Lung (tissue), 12 donors: ENCODE measurements at regions not wholly inside any gene's neighbourhood (a gene's known extent, or its start where the extent isn't known, plus 50 kb on each side); places are given as distances from the start of the nearest gene placed in this dataset. TPM values are rescaled to one million over a fixed set of nuclear protein-coding genes. Genes with fewer than 3 reads are reported as not detected.
"Not testable (repeated sequence)": the region's sequence is repeated elsewhere in the genome, so short reads cannot be mapped to it uniquely, and the experiment has no call there.

Experiments
- ATAC-seq: fragments of 200-7000 bp; cut with Tn5 transposase; one replicate; pipeline ENCODE4 v1.9.1; 2020; ENCODE audit warnings: moderate number of reproducible peaks; ENCODE audit not compliant: insufficient read depth, low FRiP score
- DNase-seq, 3 donors: peaks; one replicate each; pipeline ENCODE4 v3.0.0-alpha.2; 2013 to 2017
- H3K27ac ChIP-seq, 2 donors: one replicate each; pipeline ENCODE4 v1.5.1; 2013; ENCODE audit warnings: mild to moderate bottlenecking in 2 of 2, moderate library complexity in 2 of 2, control low read depth in 1 of 2, inconsistent platforms in 1 of 2, low read depth in 1 of 2, low read length in 1 of 2
- H3K27me3 ChIP-seq, 3 donors: one replicate each; pipeline ENCODE4 v1.5.1; 2013; ENCODE audit warnings: low read length in 2 of 3; ENCODE audit not compliant: control insufficient read depth in 3 of 3, insufficient read depth in 3 of 3
- H3K36me3 ChIP-seq, 4 donors: one replicate each; pipeline ENCODE4 v1.5.1; 2013; ENCODE audit warnings: low read length in 4 of 4, mild to moderate bottlenecking in 1 of 4, moderate library complexity in 1 of 4; ENCODE audit not compliant: control insufficient read depth in 4 of 4, insufficient read depth in 4 of 4
- H3K4me1 ChIP-seq, 5 donors: one replicate each; pipeline ENCODE4 v1.5.1; 2013; ENCODE audit warnings: low read length in 5 of 5, mild to moderate bottlenecking in 2 of 5, moderate library complexity in 1 of 5; ENCODE audit not compliant: control insufficient read depth in 5 of 5, insufficient read depth in 5 of 5
- H3K4me3 ChIP-seq: one replicate; pipeline ENCODE4 v1.5.1; 2013; ENCODE audit warnings: mild to moderate bottlenecking, control low read depth, moderate library complexity
- H3K9ac ChIP-seq, 2 donors: one replicate each; pipeline ENCODE4 v1.5.1; 2013; ENCODE audit warnings: low read length in 2 of 2, control low read depth in 1 of 2; ENCODE audit not compliant: insufficient read depth in 1 of 2
- H3K9me3 ChIP-seq, 4 donors: one replicate each; pipeline ENCODE4 v1.5.1; 2013; ENCODE audit warnings: low read length in 3 of 4, mild to moderate bottlenecking in 1 of 4, moderate library complexity in 1 of 4; ENCODE audit not compliant: control insufficient read depth in 4 of 4, insufficient read depth in 3 of 4
- CTCF ChIP-seq: IDR thresholded peaks from 2 replicates; pipeline ENCODE4 v1.5.1; 2012; ENCODE audit warnings: mild to moderate bottlenecking; ENCODE audit errors: control extremely low read depth, extremely low read depth
- WGBS, 2 donors: extraction: QIAGEN DNeasy Blood & Tissue Kit; methylation state at CpG; one replicate each; pipeline ENCODE4 v1.1.7; 2013; 5-methylcytosine and 5-hydroxymethylcytosine counted together
- small RNA-seq: library from RNA; depleted of rRNA; stranded (forward); fragments of <200 nt; gene quantifications from one replicate; pipeline ENCODE3, GENCODE V24; 2014; ENCODE audit warnings: low replicate concordance
- donor health status: control.
- donor health status: control.
- donor health status: Bipolar disorder and iron deficiency.
- donor health status: healthy.
- donor health status: DM: yes; HTN: yes; CAD: no.

GRCh38 chr14:89469210-89470198 is 52.5 kb upstream of the FOXN3 start:
- WGBS, 2 donors, result 79 to 80% methylated on average over 18 of the region's 18 CpGs
- no peaks in the 10 kb centered on the region for H3K27me3 ChIP-seq
- no peaks in the 10 kb centered on the region for H3K36me3 ChIP-seq
- H3K27ac ChIP-seq, result no peak overlapping the region
- DNase-seq, result no peak
- H3K9ac ChIP-seq, result no peak overlapping the region
- no peak for ATAC-seq
- TF ChIP-seq CTCF, result no peak
- H3K4me3 ChIP-seq, result no peak overlapping the region
- no peaks in the 10 kb centered on the region for H3K9me3 ChIP-seq
- peaks cover 0 to 8% (median 0%) of the 10 kb centered on the region in 5 donors for H3K4me1 ChIP-seq

GRCh38 chr14:89468566-89468965 is 51.5 kb upstream of the FOXN3 start:
- WGBS, 2 donors, result 97 to 99% methylated on average over 6 of the region's 6 CpGs
- H3K9me3 ChIP-seq, result no peaks in the 10 kb centered on the region
- H3K36me3 ChIP-seq, result no peaks in the 10 kb centered on the region
- DNase-seq, result no peak
- H3K4me1 ChIP-seq, result peaks cover 0 to 8% (median 0%) of the 10 kb centered on the region in 5 donors
- no peak for ATAC-seq
- H3K27ac ChIP-seq, result no peak overlapping the region
- H3K9ac ChIP-seq, result no peak overlapping the region
- TF ChIP-seq CTCF, result no peak
- H3K4me3 ChIP-seq, result no peak overlapping the region
- H3K27me3 ChIP-seq, result no peaks in the 10 kb centered on the region

GRCh38 chr14:89468030-89468429 is 51.0 kb upstream of the FOXN3 start:
- H3K4me1 ChIP-seq, H3K9ac ChIP-seq, H3K27ac ChIP-seq, H3K9me3 ChIP-seq, H3K36me3 ChIP-seq, H3K4me3 ChIP-seq, H3K27me3 ChIP-seq, ATAC-seq, DNase-seq: not testable (repeated sequence)
- WGBS, 2 donors, result 86 to 89% methylated on average over 6 of the region's 6 CpGs

GRCh38 chr14:89466944-89467343 is 49.9 kb upstream of the FOXN3 start:
- H3K27me3 ChIP-seq, result no peaks in the 10 kb centered on the region
- H3K36me3 ChIP-seq, result no peaks in the 10 kb centered on the region
- no peak overlapping the region for H3K27ac ChIP-seq
- peaks cover 0 to 8% (median 0%) of the 10 kb centered on the region in 5 donors for H3K4me1 ChIP-seq
- no peak overlapping the region for H3K9ac ChIP-seq
- 51 to 77% methylated on average over 14 of the region's 14 CpGs for WGBS, 2 donors
- no peak overlapping the region for H3K4me3 ChIP-seq
- no peak for TF ChIP-seq CTCF
- no peak for ATAC-seq
- no peaks in the 10 kb centered on the region for H3K9me3 ChIP-seq
- DNase-seq, result no peak

Small RNA genes in the stretch of these regions (small RNA-seq; reads per million reads assigned to genes)
- gene RF00019 (not detected), gene RN7SKP107 (not detected)
